ENCODE measurements at regions not wholly inside any gene's neighbourhood (a gene's known extent, or its start where the extent isn't known, plus 50 kb on each side); places are given as distances from the start of the nearest gene placed in this dataset.

DNA sequence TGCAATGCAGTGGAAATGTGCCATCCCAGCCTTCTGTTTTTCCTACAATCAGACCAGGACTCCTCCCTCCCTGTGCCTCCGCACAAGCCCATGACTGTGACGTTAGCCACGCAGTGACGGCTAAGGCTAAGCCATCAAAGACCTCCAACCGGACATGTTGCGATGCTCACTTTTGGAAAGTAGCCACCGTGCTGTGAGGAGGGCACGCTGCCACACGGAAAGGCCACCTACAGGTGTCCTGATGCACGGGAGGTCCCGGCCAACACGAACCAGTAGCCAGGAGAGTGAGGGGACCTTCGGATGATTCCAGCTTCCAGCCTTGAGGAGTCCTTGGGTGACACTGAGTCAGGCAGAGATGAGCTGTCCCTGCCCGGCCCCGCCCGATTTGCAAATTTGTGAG, 53.9 kb downstream of the FOXL1 start:
- H3K27ac ChIP-seq (ENCODE audit: low read depth in 1 of 2, low read length in 2 of 2): no peak overlapping the region
- TF ChIP-seq, protein P1, sequence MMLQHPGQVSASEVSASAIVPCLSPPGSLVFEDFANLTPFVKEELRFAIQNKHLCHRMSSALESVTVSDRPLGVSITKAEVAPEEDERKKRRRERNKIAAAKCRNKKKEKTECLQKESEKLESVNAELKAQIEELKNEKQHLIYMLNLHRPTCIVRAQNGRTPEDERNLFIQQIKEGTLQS (IDR thresholded peaks at IDR 0.05): no peak
- TF ChIP-seq RAD21 (IDR thresholded peaks at IDR 0.05) (no peak), TAF1 (conservative IDR thresholded peaks at IDR 0.05) (no peak), YY1 (IDR thresholded peaks at IDR 0.05) (no peak), NR2F2 (IDR thresholded peaks at IDR 0.05) (no peak), SP1 (IDR thresholded peaks at IDR 0.05) (no peak), FOXA2 (IDR thresholded peaks at IDR 0.05) (no peak), GABPA (IDR thresholded peaks at IDR 0.05 in 1 of 2, conservative IDR thresholded peaks at IDR 0.05 in 1 of 2) (no peak)
- TF ChIP-seq, protein P2, sequence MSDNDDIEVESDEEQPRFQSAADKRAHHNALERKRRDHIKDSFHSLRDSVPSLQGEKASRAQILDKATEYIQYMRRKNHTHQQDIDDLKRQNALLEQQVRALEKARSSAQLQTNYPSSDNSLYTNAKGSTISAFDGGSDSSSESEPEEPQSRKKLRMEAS (IDR thresholded peaks at IDR 0.05): no peak
- TF ChIP-seq, protein P3, sequence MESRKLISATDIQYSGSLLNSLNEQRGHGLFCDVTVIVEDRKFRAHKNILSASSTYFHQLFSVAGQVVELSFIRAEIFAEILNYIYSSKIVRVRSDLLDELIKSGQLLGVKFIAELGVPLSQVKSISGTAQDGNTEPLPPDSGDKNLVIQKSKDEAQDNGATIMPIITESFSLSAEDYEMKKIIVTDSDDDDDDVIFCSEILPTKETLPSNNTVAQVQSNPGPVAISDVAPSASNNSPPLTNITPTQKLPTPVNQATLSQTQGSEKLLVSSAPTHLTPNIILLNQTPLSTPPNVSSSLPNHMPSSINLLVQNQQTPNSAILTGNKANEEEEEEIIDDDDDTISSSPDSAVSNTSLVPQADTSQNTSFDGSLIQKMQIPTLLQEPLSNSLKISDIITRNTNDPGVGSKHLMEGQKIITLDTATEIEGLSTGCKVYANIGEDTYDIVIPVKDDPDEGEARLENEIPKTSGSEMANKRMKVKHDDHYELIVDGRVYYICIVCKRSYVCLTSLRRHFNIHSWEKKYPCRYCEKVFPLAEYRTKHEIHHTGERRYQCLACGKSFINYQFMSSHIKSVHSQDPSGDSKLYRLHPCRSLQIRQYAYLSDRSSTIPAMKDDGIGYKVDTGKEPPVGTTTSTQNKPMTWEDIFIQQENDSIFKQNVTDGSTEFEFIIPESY (IDR thresholded peaks at IDR 0.05): no peak
- no peaks in the 10 kb centered on the region for H3K27me3 ChIP-seq (ENCODE audit: control insufficient read depth in 4 of 4, insufficient read depth in 4 of 4, low read length in 3 of 4)
- H3K4me3 ChIP-seq (ENCODE audit: low read depth in 1 of 3, low read length in 3 of 3): no peak overlapping the region
- 87% methylated on average over 16 of the region's 16 CpGs for WGBS
- peaks cover 0 to 1% (median 0%) of the 10 kb centered on the region in 4 donors for H3K9me3 ChIP-seq (ENCODE audit: control insufficient read depth in 4 of 4, low read length in 3 of 4)
- no peak for DNase-seq (ENCODE audit: low spot score)
- H3K9ac ChIP-seq (ENCODE audit: low read depth in 1 of 2, low read length in 2 of 2): no peak overlapping the region
- no peaks in the 10 kb centered on the region for H3K36me3 ChIP-seq (ENCODE audit: control insufficient read depth in 4 of 4, insufficient read depth in 3 of 4, low read depth in 1 of 4, low read length in 3 of 4)
- no peaks in the 10 kb centered on the region for H3K4me1 ChIP-seq (ENCODE audit: control insufficient read depth in 4 of 4, insufficient read depth in 4 of 4, low read length in 3 of 4)

DNA sequence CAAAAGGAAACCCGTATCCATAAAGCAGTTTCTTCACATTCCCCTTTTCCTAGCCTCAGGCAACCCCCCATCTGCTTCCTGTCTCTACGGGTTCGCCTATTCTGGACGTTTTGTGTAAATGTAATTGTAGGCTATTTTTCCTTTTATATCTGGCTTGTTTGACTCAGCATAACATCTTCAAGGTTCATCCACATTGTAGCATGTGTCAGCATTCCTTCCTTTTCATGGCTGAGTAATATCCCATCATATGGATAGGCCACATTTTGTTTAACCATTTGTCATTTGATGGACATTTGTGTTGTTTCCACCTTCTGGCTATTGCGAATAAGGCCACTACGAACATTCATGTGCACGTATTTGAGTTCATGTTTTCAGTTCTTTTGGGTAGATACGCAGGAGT, 54.6 kb downstream of the FOXL1 start:
- TF ChIP-seq, protein P2 (IDR thresholded peaks at IDR 0.05): no peak
- no peak for TF ChIP-seq GABPA (IDR thresholded peaks at IDR 0.05 in 1 of 2, conservative IDR thresholded peaks at IDR 0.05 in 1 of 2)
- TF ChIP-seq RAD21 (IDR thresholded peaks at IDR 0.05): no peak
- TF ChIP-seq, protein P1 (IDR thresholded peaks at IDR 0.05): no peak
- no peak for TF ChIP-seq RXRA (IDR thresholded peaks at IDR 0.05)
- TF ChIP-seq NR2F2 (IDR thresholded peaks at IDR 0.05): no peak
- no peak for TF ChIP-seq SP1 (IDR thresholded peaks at IDR 0.05)
- no peak for TF ChIP-seq TAF1 (conservative IDR thresholded peaks at IDR 0.05)
- no peak for TF ChIP-seq EGR1 (IDR thresholded peaks at IDR 0.05; ENCODE audit: low read depth in 2 of 2)
- no peak for TF ChIP-seq YY1 (IDR thresholded peaks at IDR 0.05)
- no peak for TF ChIP-seq HNF4G (IDR thresholded peaks at IDR 0.05)
- TF ChIP-seq JUND (IDR thresholded peaks at IDR 0.05): no peak
- no peak for TF ChIP-seq HNF4A (conservative IDR thresholded peaks at IDR 0.05)
- TF ChIP-seq, protein P3 (IDR thresholded peaks at IDR 0.05): no peak
- TF ChIP-seq, protein P4, sequence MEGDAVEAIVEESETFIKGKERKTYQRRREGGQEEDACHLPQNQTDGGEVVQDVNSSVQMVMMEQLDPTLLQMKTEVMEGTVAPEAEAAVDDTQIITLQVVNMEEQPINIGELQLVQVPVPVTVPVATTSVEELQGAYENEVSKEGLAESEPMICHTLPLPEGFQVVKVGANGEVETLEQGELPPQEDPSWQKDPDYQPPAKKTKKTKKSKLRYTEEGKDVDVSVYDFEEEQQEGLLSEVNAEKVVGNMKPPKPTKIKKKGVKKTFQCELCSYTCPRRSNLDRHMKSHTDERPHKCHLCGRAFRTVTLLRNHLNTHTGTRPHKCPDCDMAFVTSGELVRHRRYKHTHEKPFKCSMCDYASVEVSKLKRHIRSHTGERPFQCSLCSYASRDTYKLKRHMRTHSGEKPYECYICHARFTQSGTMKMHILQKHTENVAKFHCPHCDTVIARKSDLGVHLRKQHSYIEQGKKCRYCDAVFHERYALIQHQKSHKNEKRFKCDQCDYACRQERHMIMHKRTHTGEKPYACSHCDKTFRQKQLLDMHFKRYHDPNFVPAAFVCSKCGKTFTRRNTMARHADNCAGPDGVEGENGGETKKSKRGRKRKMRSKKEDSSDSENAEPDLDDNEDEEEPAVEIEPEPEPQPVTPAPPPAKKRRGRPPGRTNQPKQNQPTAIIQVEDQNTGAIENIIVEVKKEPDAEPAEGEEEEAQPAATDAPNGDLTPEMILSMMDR (IDR thresholded peaks at IDR 0.05; ENCODE audit: low read depth, low read length, missing input control): no peak
- TF ChIP-seq FOXA1 (IDR thresholded peaks at IDR 0.05): no peak
- 80% methylated on average over 8 of the region's 8 CpGs for WGBS
- Histone ChIP-seq H3K9ac (ENCODE audit: low read depth in 1 of 2, low read length in 2 of 2) (no peak overlapping the region), H3K4me3 (ENCODE audit: low read depth in 1 of 3, low read length in 3 of 3) (no peak overlapping the region), H3K27ac (ENCODE audit: low read depth in 1 of 2, low read length in 2 of 2) (no peak overlapping the region), H3K4me1 (ENCODE audit: control insufficient read depth in 4 of 4, insufficient read depth in 4 of 4, low read length in 3 of 4) (no peaks in the 10 kb centered on the region), H3K36me3 (ENCODE audit: control insufficient read depth in 4 of 4, insufficient read depth in 3 of 4, low read depth in 1 of 4, low read length in 3 of 4) (no peaks in the 10 kb centered on the region), H3K27me3 (ENCODE audit: control insufficient read depth in 4 of 4, insufficient read depth in 4 of 4, low read length in 3 of 4) (no peaks in the 10 kb centered on the region), H3K9me3 (ENCODE audit: control insufficient read depth in 4 of 4, low read length in 3 of 4) (peaks cover 0 to 1% (median 0%) of the 10 kb centered on the region in 4 donors)
- DNase-seq (ENCODE audit: low spot score): no peak

Measured in liver (tissue), 8 donors.